ENCODE measurements at regions not wholly inside any gene's neighbourhood (a gene's known extent, or its start where the extent isn't known, plus 50 kb on each side); places are given as distances from the start of the nearest gene placed in this dataset.

- no peak for DNase-seq (ENCODE audit: low read depth)
- no peak overlapping the region for H3K4me3 ChIP-seq (replicated peaks; ENCODE audit: low read depth, low read length)
- TF ChIP-seq CTCF (IDR thresholded peaks at IDR 0.05; ENCODE audit: low read length, missing control alignments): no peak
These were observed 171.9 kb downstream of the FAM43A start for GRCh38 chr3:194857469-194858113.

GRCh38 chr3:194858382-194858781 is 172.7 kb downstream of the FAM43A start:
- no peak for TF ChIP-seq CTCF (IDR thresholded peaks at IDR 0.05; ENCODE audit: low read length, missing control alignments)
- no peak for DNase-seq (ENCODE audit: low read depth)
- H3K4me3 ChIP-seq (replicated peaks; ENCODE audit: low read depth, low read length): no peak overlapping the region

- DNase-seq (ENCODE audit: low read depth): no peak
- no peak for TF ChIP-seq CTCF (IDR thresholded peaks at IDR 0.05; ENCODE audit: low read length, missing control alignments)
- no peak overlapping the region for H3K4me3 ChIP-seq (replicated peaks; ENCODE audit: low read depth, low read length)
These were observed 175.0 kb downstream of the FAM43A start for GRCh38 chr3:194860725-194861124.

GRCh38 chr3:194861375-194861774 is 175.7 kb downstream of the FAM43A start:
- TF ChIP-seq CTCF (IDR thresholded peaks at IDR 0.05; ENCODE audit: low read length, missing control alignments): no peak
- no peak overlapping the region for H3K4me3 ChIP-seq (replicated peaks; ENCODE audit: low read depth, low read length)
- no peak for DNase-seq (ENCODE audit: low read depth)

GRCh38 chr3:194865061-194865460 is 179.4 kb downstream of the FAM43A start:
- TF ChIP-seq CTCF (IDR thresholded peaks at IDR 0.05; ENCODE audit: low read length, missing control alignments): no peak
- DNase-seq (ENCODE audit: low read depth): no peak
- no peak overlapping the region for H3K4me3 ChIP-seq (replicated peaks; ENCODE audit: low read depth, low read length)

GRCh38 chr3:194865615-194866014 is 179.9 kb downstream of the FAM43A start:
- DNase-seq (ENCODE audit: low read depth): no peak
- TF ChIP-seq CTCF (IDR thresholded peaks at IDR 0.05; ENCODE audit: low read length, missing control alignments): no peak
- H3K4me3 ChIP-seq (replicated peaks; ENCODE audit: low read depth, low read length): no peak overlapping the region

GRCh38 chr3:194866236-194866635 is 180.6 kb downstream of the FAM43A start:
- TF ChIP-seq CTCF (IDR thresholded peaks at IDR 0.05; ENCODE audit: low read length, missing control alignments): no peak
- no peak for DNase-seq (ENCODE audit: low read depth)
- H3K4me3 ChIP-seq (replicated peaks; ENCODE audit: low read depth, low read length): no peak overlapping the region

Data from fibroblast of pulmonary artery (primary cell).